PFSK-1 (cell line): ENCODE measurements at regions not wholly inside any gene's neighbourhood (a gene's known extent, or its start where the extent isn't known, plus 50 kb on each side); places are given as distances from the start of the nearest gene placed in this dataset.

ENCODE experiments used
- FOXP2 ChIP-seq: optimal IDR thresholded peaks from 2 replicates; pipeline ENCODE3; 2011; ENCODE audit warnings: borderline replicate concordance, control low read depth, inconsistent platforms; ENCODE audit not compliant: insufficient read depth; ENCODE audit errors: extremely low read length, extremely low read depth
- POLR2AphosphoS5 ChIP-seq: IDR thresholded peaks from 2 replicates; pipeline ENCODE4 v1.6.1; 2012; ENCODE audit warnings: low read depth, mild to moderate bottlenecking, control low read depth, low read length, moderate library complexity
- SIN3A ChIP-seq: IDR thresholded peaks from 2 replicates; pipeline ENCODE4 v1.6.1; 2012; ENCODE audit warnings: mild to moderate bottlenecking, low read length, moderate library complexity, borderline replicate concordance; ENCODE audit not compliant: insufficient read depth
- TAF1 ChIP-seq: IDR thresholded peaks from 2 replicates; pipeline ENCODE4 v1.6.1; 2012; ENCODE audit warnings: low read length, control low read depth, borderline replicate concordance; ENCODE audit not compliant: insufficient read depth

GRCh38 chr10:52632591-52632990 is 140.0 kb downstream of the MBL2 start:
- no peak for TF ChIP-seq SIN3A
- no peak for TF ChIP-seq FOXP2
- no peak for TF ChIP-seq POLR2AphosphoS5
- TF ChIP-seq TAF1: no peak
